ENCODE measurements at regions not wholly inside any gene's neighbourhood (a gene's known extent, or its start where the extent isn't known, plus 50 kb on each side); places are given as distances from the start of the nearest gene placed in this dataset.

- no peak overlapping the region for H3K4me2 ChIP-seq (ENCODE audit: low read length)
- no peak overlapping the region for H2AFZ ChIP-seq (ENCODE audit: low read depth, low read length)
- no peaks in the 10 kb centered on the region for H3K36me3 ChIP-seq (ENCODE audit: insufficient read depth, low read length)
Observed at GRCh38 chr9:89848060-89849040, 243.5 kb downstream of the GADD45G start.

More at GRCh38 chr9:89848060-89849040, 243.5 kb downstream of the GADD45G start:
- Histone ChIP-seq H3K4me3 (ENCODE audit: low read length) (no peak overlapping the region), H4K20me1 (ENCODE audit: insufficient read depth) (no peaks in the 10 kb centered on the region), H3K27ac (ENCODE audit: low read length) (no peak overlapping the region), H3F3A (ENCODE audit: insufficient read depth, low read length, poor library complexity, severe bottlenecking) (no peaks in the 10 kb centered on the region), H3K9me2 (ENCODE audit: insufficient read depth, low read length) (no peaks in the 10 kb centered on the region), H3K79me2 (replicated peaks; ENCODE audit: insufficient read depth, low read length) (no peaks in the 10 kb centered on the region), H3K9ac (ENCODE audit: low read length) (no peak overlapping the region), H3K9me3 (ENCODE audit: low read length) (no peaks in the 10 kb centered on the region), H3K27me3 (ENCODE audit: insufficient read depth, low read depth, low read length) (no peaks in the 10 kb centered on the region)
- TF ChIP-seq SMC3 (conservative IDR thresholded peaks at IDR 0.05; ENCODE audit: poor library complexity): no peak
- TF ChIP-seq EZH2 (IDR thresholded peaks at IDR 0.05; ENCODE audit: borderline replicate concordance, insufficient read depth, low read length, poor library complexity, severe bottlenecking): no peak
- no peak for TF ChIP-seq RAD21 (conservative IDR thresholded peaks at IDR 0.05)
- no peak for TF ChIP-seq EP300 (conservative IDR thresholded peaks at IDR 0.05; ENCODE audit: poor library complexity, severe bottlenecking)
- TF ChIP-seq POLR2AphosphoS5 (IDR thresholded peaks at IDR 0.05): no peak
- no peak for TF ChIP-seq TAF1 (IDR thresholded peaks at IDR 0.05; ENCODE audit: low read depth)
- TF ChIP-seq MXI1 (conservative IDR thresholded peaks at IDR 0.05; ENCODE audit: poor library complexity, severe bottlenecking): no peak
- no peak for TF ChIP-seq REST (IDR thresholded peaks at IDR 0.05; ENCODE audit: borderline replicate concordance)
- TF ChIP-seq CTCF (IDR thresholded peaks at IDR 0.05; ENCODE audit: poor library complexity, severe bottlenecking): no peak
